MM.1S (cell line): ENCODE measurements at regions not wholly inside any gene's neighbourhood (a gene's known extent, or its start where the extent isn't known, plus 50 kb on each side); places are given as distances from the start of the nearest gene placed in this dataset.

Experiments
- DNase-seq: peaks from one replicate; pipeline ENCODE4 v3.0.0-alpha.2; 2015
- H2AFZ ChIP-seq: fragments of 300-600 bp; sonication (generic); 2 replicates; pipeline ENCODE4 v1.6.0; 2016; ENCODE audit warnings: antibody characterized with exemption, low read length
- H3F3A ChIP-seq: fragments of 300-600 bp; sonication (generic); 2 replicates; pipeline ENCODE4 v1.6.1; 2016; ENCODE audit warnings: mild to moderate bottlenecking, antibody characterized with exemption, low read length, moderate library complexity, mixed read lengths; ENCODE audit not compliant: insufficient read depth
- H3K27ac ChIP-seq: fragments of 300-600 bp; sonication (generic); 2 replicates; pipeline ENCODE4 v1.5.1; 2016; ENCODE audit warnings: mild to moderate bottlenecking, low read length
- H3K27me3 ChIP-seq: fragments of 300-600 bp; sonication (generic); replicated peaks from 2 replicates; pipeline ENCODE4 v1.6.0; 2016; ENCODE audit warnings: low read length; ENCODE audit not compliant: insufficient read depth
- H3K36me3 ChIP-seq: fragments of 300-600 bp; sonication (generic); replicated peaks from 2 replicates; pipeline ENCODE4 v1.6.1; 2016; ENCODE audit warnings: mild to moderate bottlenecking, low read length, mixed read lengths; ENCODE audit not compliant: insufficient read depth
- H3K4me1 ChIP-seq: fragments of 300-600 bp; sonication (generic); 2 replicates; pipeline ENCODE4 v1.6.1; 2016; ENCODE audit warnings: low read length, mixed read lengths
- H3K4me2 ChIP-seq: fragments of 300-600 bp; sonication (generic); 2 replicates; pipeline ENCODE4 v1.6.0; 2016; ENCODE audit warnings: low read depth, low read length
- H3K4me3 ChIP-seq: fragments of 300-600 bp; sonication (generic); 2 replicates; pipeline ENCODE4 v1.5.1; 2016; ENCODE audit warnings: low read length, mixed read lengths
- H3K79me2 ChIP-seq: fragments of 300-600 bp; sonication (generic); 2 replicates; pipeline ENCODE4 v1.6.1; 2016; ENCODE audit warnings: mixed run types, low read length, mixed read lengths
- H3K9ac ChIP-seq: fragments of 300-600 bp; sonication (generic); 2 replicates; pipeline ENCODE4 v1.6.1; 2016; ENCODE audit warnings: low read length, mixed read lengths
- H3K9me2 ChIP-seq: fragments of 300-600 bp; sonication (generic); replicated peaks from 2 replicates; pipeline ENCODE4 v1.6.1; 2016; ENCODE audit warnings: mild to moderate bottlenecking, low read length, mixed read lengths; ENCODE audit not compliant: insufficient read depth
- H3K9me3 ChIP-seq: fragments of 300-600 bp; sonication (generic); replicated peaks from 2 replicates; pipeline ENCODE4 v1.6.1; 2016; ENCODE audit warnings: mild to moderate bottlenecking, low read length, mixed read lengths; ENCODE audit not compliant: insufficient read depth
- H4K20me1 ChIP-seq: fragments of 300-600 bp; sonication (generic); 2 replicates; pipeline ENCODE4 v1.6.1; 2016; ENCODE audit warnings: mild to moderate bottlenecking, low read length, moderate library complexity, mixed read lengths; ENCODE audit not compliant: insufficient read depth
- EZH2 ChIP-seq: fragments of 300-600 bp; sonication (generic); optimal IDR thresholded peaks from 2 replicates; pipeline ENCODE3; 2017; ENCODE audit warnings: low read depth, mild to moderate bottlenecking, antibody characterized with exemption, low read length, mixed read lengths
- EZH2phosphoT487 ChIP-seq: fragments of 300-600 bp; sonication (generic); IDR thresholded peaks from 2 replicates; pipeline ENCODE4 v1.6.1; 2018; ENCODE audit warnings: antibody characterized with exemption, low read length
- TF ChIP-seq, protein P1 (sequence below): fragments of 300-600 bp; sonication (generic); IDR thresholded peaks from 2 replicates; pipeline ENCODE4 v1.5.1; 2016; ENCODE audit warnings: antibody characterized with exemption, low read length, mixed read lengths

- H3K9me3 ChIP-seq = no peaks in the 10 kb centered on the region
- H3K9me2 ChIP-seq = no peaks in the 10 kb centered on the region
- H3K79me2 ChIP-seq = no peaks in the 10 kb centered on the region
- no peaks in the 10 kb centered on the region for H4K20me1 ChIP-seq
- H3K27ac ChIP-seq = no peak overlapping the region
- DNase-seq = no peak
- H3K4me2 ChIP-seq = no peak overlapping the region
- H2AFZ ChIP-seq = no peak overlapping the region
- TF ChIP-seq EZH2phosphoT487 = no peak
- TF ChIP-seq, protein P1, sequence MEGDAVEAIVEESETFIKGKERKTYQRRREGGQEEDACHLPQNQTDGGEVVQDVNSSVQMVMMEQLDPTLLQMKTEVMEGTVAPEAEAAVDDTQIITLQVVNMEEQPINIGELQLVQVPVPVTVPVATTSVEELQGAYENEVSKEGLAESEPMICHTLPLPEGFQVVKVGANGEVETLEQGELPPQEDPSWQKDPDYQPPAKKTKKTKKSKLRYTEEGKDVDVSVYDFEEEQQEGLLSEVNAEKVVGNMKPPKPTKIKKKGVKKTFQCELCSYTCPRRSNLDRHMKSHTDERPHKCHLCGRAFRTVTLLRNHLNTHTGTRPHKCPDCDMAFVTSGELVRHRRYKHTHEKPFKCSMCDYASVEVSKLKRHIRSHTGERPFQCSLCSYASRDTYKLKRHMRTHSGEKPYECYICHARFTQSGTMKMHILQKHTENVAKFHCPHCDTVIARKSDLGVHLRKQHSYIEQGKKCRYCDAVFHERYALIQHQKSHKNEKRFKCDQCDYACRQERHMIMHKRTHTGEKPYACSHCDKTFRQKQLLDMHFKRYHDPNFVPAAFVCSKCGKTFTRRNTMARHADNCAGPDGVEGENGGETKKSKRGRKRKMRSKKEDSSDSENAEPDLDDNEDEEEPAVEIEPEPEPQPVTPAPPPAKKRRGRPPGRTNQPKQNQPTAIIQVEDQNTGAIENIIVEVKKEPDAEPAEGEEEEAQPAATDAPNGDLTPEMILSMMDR = no peak
- no peak for TF ChIP-seq EZH2
- H3K4me3 ChIP-seq = no peak overlapping the region
- H3K4me1 ChIP-seq = peaks cover 26% of the 10 kb centered on the region
- no peaks in the 10 kb centered on the region for H3K36me3 ChIP-seq
- H3F3A ChIP-seq = no peaks in the 10 kb centered on the region
- H3K9ac ChIP-seq = no peak overlapping the region
- no peaks in the 10 kb centered on the region for H3K27me3 ChIP-seq
These were observed 661.2 kb upstream of the BCHE start for GRCh38 chr3:166498446-166498845.

- H3K4me3 ChIP-seq = no peak overlapping the region
- H3F3A ChIP-seq = no peaks in the 10 kb centered on the region
- H4K20me1 ChIP-seq = no peaks in the 10 kb centered on the region
- no peak for DNase-seq
- H3K9me2 ChIP-seq = no peaks in the 10 kb centered on the region
- H3K9ac ChIP-seq = no peak overlapping the region
- H3K4me1 ChIP-seq = no peaks in the 10 kb centered on the region
- no peaks in the 10 kb centered on the region for H3K79me2 ChIP-seq
- H3K27ac ChIP-seq = no peak overlapping the region
- no peaks in the 10 kb centered on the region for H3K9me3 ChIP-seq
- no peak overlapping the region for H2AFZ ChIP-seq
- no peaks in the 10 kb centered on the region for H3K27me3 ChIP-seq
- H3K4me2 ChIP-seq = no peak overlapping the region
- H3K36me3 ChIP-seq = no peaks in the 10 kb centered on the region
- TF ChIP-seq EZH2phosphoT487 (no peak), EZH2 (no peak)
- TF ChIP-seq, protein P1 = no peak
These were observed 652.6 kb upstream of the BCHE start for GRCh38 chr3:166489826-166490225.

GRCh38 chr3:166488977-166489672 lies 651.9 kb upstream of the BCHE start:
- H3K36me3 ChIP-seq = no peaks in the 10 kb centered on the region
- H2AFZ ChIP-seq = no peak overlapping the region
- H3K79me2 ChIP-seq = no peaks in the 10 kb centered on the region
- H3K27ac ChIP-seq = no peak overlapping the region
- H4K20me1 ChIP-seq = no peaks in the 10 kb centered on the region
- H3K9ac ChIP-seq = no peak overlapping the region
- no peak overlapping the region for H3K4me3 ChIP-seq
- no peaks in the 10 kb centered on the region for H3K9me2 ChIP-seq
- H3K4me2 ChIP-seq = no peak overlapping the region
- no peaks in the 10 kb centered on the region for H3K4me1 ChIP-seq
- TF ChIP-seq EZH2phosphoT487 (no peak), EZH2 (no peak)
- TF ChIP-seq, protein P1 = no peak
- H3K9me3 ChIP-seq = no peaks in the 10 kb centered on the region
- DNase-seq = no peak
- H3K27me3 ChIP-seq = no peaks in the 10 kb centered on the region
- H3F3A ChIP-seq = no peaks in the 10 kb centered on the region
